Stimulated activated CD4-positive, alpha-beta T cell treated with anti-CD3 and anti-CD28 coated beads, Interleukin-2, amount 100 ng/mL, for 24 hours (primary cell): ENCODE measurements at regions not wholly inside any gene's neighbourhood (a gene's known extent, or its start where the extent isn't known, plus 50 kb on each side); places are given as distances from the start of the nearest gene placed in this dataset.
"Not testable (repeated sequence)": the region's sequence is repeated elsewhere in the genome, so short reads cannot be mapped to it uniquely, and the experiment has no call there.

Source experiments
- DNase-seq, 2 donors: peaks; one replicate each; pipeline ENCODE4 v3.0.0-alpha.2; 2020

- no peak for DNase-seq
Measured at GRCh38 chr7:20839196-20839735, 52.6 kb upstream of the SP8 start.

- DNase-seq = no peak
Measured at GRCh38 chr7:20839987-20840386, 53.3 kb upstream of the SP8 start.

- no peak for DNase-seq
Measured at GRCh38 chr7:20846791-20847190, 60.1 kb upstream of the SP8 start.

GRCh38 chr7:20858951-20859350 is 72.3 kb upstream of the SP8 start:
- DNase-seq = no peak

- DNase-seq = no peak
Measured at GRCh38 chr7:20861468-20861867, 74.8 kb upstream of the SP8 start.

GRCh38 chr7:20862554-20862953 is 75.9 kb upstream of the SP8 start:
- no peak for DNase-seq

GRCh38 chr7:20864221-20864620 is 77.5 kb upstream of the SP8 start:
- no peak for DNase-seq

GRCh38 chr7:20865684-20866083 is 79.0 kb upstream of the SP8 start:
- DNase-seq = no peak

- no peak for DNase-seq
Measured at GRCh38 chr7:20870977-20871376, 84.3 kb upstream of the SP8 start.

GRCh38 chr7:20892776-20893175 is 106.1 kb upstream of the SP8 start:
- DNase-seq = no peak

GRCh38 chr7:20894806-20895205 is 108.1 kb upstream of the SP8 start:
- no peak for DNase-seq

- no peak for DNase-seq
Measured at GRCh38 chr7:20895563-20895962, 108.9 kb upstream of the SP8 start.

GRCh38 chr7:20896996-20897395 is 110.3 kb upstream of the SP8 start:
- DNase-seq = no peak

GRCh38 chr7:20906801-20907453 is 120.2 kb upstream of the SP8 start:
- no peak for DNase-seq

- no peak for DNase-seq
Measured at GRCh38 chr7:20911081-20911480, 124.4 kb upstream of the SP8 start.

GRCh38 chr7:20913853-20914252 is 127.2 kb upstream of the SP8 start:
- no peak for DNase-seq

GRCh38 chr7:20916311-20916710 is 129.6 kb upstream of the SP8 start:
- no peak for DNase-seq

- DNase-seq = no peak
Measured at GRCh38 chr7:20917603-20918002, 130.9 kb upstream of the SP8 start.

- DNase-seq = no peak
Measured at GRCh38 chr7:20918156-20918555, 131.5 kb upstream of the SP8 start.

- DNase-seq = not testable (repeated sequence)
Measured at GRCh38 chr7:20927178-20927577, 140.5 kb upstream of the SP8 start.

- DNase-seq = no peak
Measured at GRCh38 chr7:20927976-20928375, 141.3 kb upstream of the SP8 start.

GRCh38 chr7:20929199-20929598 is 142.5 kb upstream of the SP8 start:
- DNase-seq = no peak

GRCh38 chr7:20931739-20932138 is 145.1 kb upstream of the SP8 start:
- DNase-seq = no peak

- no peak for DNase-seq
Measured at GRCh38 chr7:20932785-20933527, 146.3 kb upstream of the SP8 start.

- no peak for DNase-seq
Measured at GRCh38 chr7:20945451-20945850, 158.8 kb upstream of the SP8 start.
